ENCODE measurements at regions not wholly inside any gene's neighbourhood (a gene's known extent, or its start where the extent isn't known, plus 50 kb on each side); places are given as distances from the start of the nearest gene placed in this dataset.

- in situ Hi-C loops (cut with MboI; ENCODE audit: low pct_ligation_motif_present in 1 of 4, low pct_unique_long_range_greater_than_20kb in 1 of 4, low sequenced_read_pairs in 3 of 4), result no loop called here
- H3K27me3 ChIP-seq, result no peaks in the 10 kb centered on the region
- WGBS, 2 donors (ENCODE audit: low coverage in 1 of 2), result 73 to 82% methylated on average over 3 of the region's 3 CpGs
- TF ChIP-seq CTCF (IDR thresholded peaks at IDR 0.05), result no peak
- no peak for TF ChIP-seq EP300 (IDR thresholded peaks at IDR 0.05; ENCODE audit: low read depth)
- TF ChIP-seq POLR2A (IDR thresholded peaks at IDR 0.05), result no peak
- TF ChIP-seq POLR2AphosphoS5 (IDR thresholded peaks at IDR 0.05), result no peak
- H3K4me3 ChIP-seq, result no peak overlapping the region
- H3K27ac ChIP-seq, result no peak overlapping the region
- H3K4me1 ChIP-seq, result no peaks in the 10 kb centered on the region
- H3K9me3 ChIP-seq, result no peaks in the 10 kb centered on the region
- intact Hi-C loops (cut with DNase I; ENCODE audit: low total_unique reads), result no loop called here
- DNase-seq, result no peak
- H3K36me3 ChIP-seq, result no peaks in the 10 kb centered on the region
These were observed 65.1 kb upstream of the NEBL start for GRCh38 chr10:20962165-20962564.

DNA sequence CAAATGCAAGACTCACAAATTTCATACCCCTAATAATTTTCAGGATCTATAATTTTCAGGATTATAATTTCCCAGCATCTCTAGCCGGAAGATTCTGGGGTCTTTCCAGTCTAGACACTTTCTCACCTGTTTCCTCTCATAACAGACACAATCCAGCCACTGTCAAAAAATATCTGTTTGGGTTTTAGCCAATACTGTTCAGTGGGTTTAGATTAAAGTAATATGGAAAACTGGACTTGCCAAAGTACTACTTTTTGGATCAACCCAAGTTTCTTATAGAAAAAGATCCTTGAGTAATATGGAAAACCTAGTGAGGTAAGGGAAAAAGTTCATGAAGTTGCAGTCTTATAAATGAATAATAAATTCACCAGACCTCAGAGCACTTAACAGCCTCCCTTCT, 62.1 kb upstream of the NEBL start:
- in situ Hi-C loops (cut with MboI; ENCODE audit: low pct_ligation_motif_present in 1 of 4, low pct_unique_long_range_greater_than_20kb in 1 of 4, low sequenced_read_pairs in 3 of 4), result no loop called here

DNA sequence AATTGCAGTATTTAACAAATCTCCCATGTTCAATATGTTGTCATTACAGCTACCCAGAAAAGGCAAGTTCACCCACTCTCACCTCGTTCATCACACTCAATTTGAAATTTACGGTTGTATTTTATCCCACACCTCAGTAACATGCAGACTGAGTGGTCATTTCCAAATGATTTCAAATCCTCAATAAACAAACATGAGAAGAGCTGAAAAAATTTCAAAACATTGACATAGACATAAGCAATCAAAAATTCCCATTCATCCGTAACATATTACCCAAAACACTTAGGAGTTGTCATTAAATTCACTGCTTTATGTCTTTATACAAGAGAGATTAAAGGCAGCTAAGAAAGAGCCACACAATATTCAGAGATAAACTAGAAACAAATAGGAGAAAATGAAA, 61.7 kb upstream of the NEBL start:
- Histone ChIP-seq H3K4me3 (no peak overlapping the region), H3K9me3 (no peaks in the 10 kb centered on the region), H3K27me3 (no peaks in the 10 kb centered on the region), H3K36me3 (no peaks in the 10 kb centered on the region), H3K27ac (no peak overlapping the region), H3K4me1 (no peaks in the 10 kb centered on the region)
- DNase-seq, result no peak
- in situ Hi-C loops (cut with MboI; ENCODE audit: low pct_ligation_motif_present in 1 of 4, low pct_unique_long_range_greater_than_20kb in 1 of 4, low sequenced_read_pairs in 3 of 4) (no loop called here), intact Hi-C loops (cut with DNase I; ENCODE audit: low total_unique reads) (no loop called here)
- 78 to 82% methylated on average over 3 of the region's 3 CpGs for WGBS, 2 donors (ENCODE audit: low coverage in 1 of 2)
- no peak for TF ChIP-seq EP300 (IDR thresholded peaks at IDR 0.05; ENCODE audit: low read depth)

More for the DNA sequence above, 62.1 kb upstream of the NEBL start:
- Histone ChIP-seq H3K27me3 (no peaks in the 10 kb centered on the region), H3K36me3 (no peaks in the 10 kb centered on the region), H3K4me3 (no peak overlapping the region), H3K4me1 (no peaks in the 10 kb centered on the region), H3K9me3 (no peaks in the 10 kb centered on the region), H3K27ac (no peak overlapping the region)
- DNase-seq, result no peak
- 76 to 88% methylated on average over 1 of the region's 1 CpG for WGBS, 2 donors (ENCODE audit: low coverage in 1 of 2)
- intact Hi-C loops (cut with DNase I; ENCODE audit: low total_unique reads), result no loop called here
- no peak for TF ChIP-seq POLR2AphosphoS5 (IDR thresholded peaks at IDR 0.05)
- no peak for TF ChIP-seq EP300 (IDR thresholded peaks at IDR 0.05; ENCODE audit: low read depth)
- TF ChIP-seq CTCF (IDR thresholded peaks at IDR 0.05), result no peak
- TF ChIP-seq POLR2A (IDR thresholded peaks at IDR 0.05), result no peak

DNA sequence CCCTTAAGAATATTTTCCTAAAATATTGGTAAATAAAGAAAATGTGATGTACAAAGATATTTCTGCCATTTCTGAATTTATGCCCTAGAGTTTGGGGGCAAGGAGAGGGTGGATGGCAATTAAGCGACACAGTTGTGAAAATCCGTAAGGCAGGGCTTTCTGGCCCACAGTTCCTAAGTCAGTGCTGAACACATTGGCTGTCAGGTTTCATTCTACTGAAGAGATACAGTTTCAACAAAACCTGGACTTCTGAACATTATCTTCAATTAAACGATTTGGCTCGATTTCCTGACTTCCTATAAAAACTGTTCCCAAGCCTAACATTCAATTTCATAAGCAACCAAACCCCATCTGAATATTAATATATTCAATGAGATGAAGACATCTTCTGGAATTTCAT, 61.1 kb upstream of the NEBL start:
- 80 to 87% methylated on average over 3 to 4 of the region's 4 CpGs for WGBS, 2 donors (ENCODE audit: low coverage in 1 of 2)
- Histone ChIP-seq H3K4me1 (no peaks in the 10 kb centered on the region), H3K9me3 (no peaks in the 10 kb centered on the region), H3K27ac (no peak overlapping the region), H3K27me3 (no peaks in the 10 kb centered on the region), H3K36me3 (no peaks in the 10 kb centered on the region), H3K4me3 (no peak overlapping the region)
- no peak for TF ChIP-seq CTCF (IDR thresholded peaks at IDR 0.05)
- intact Hi-C loops (cut with DNase I; ENCODE audit: low total_unique reads) (no loop called here), in situ Hi-C loops (cut with MboI; ENCODE audit: low pct_ligation_motif_present in 1 of 4, low pct_unique_long_range_greater_than_20kb in 1 of 4, low sequenced_read_pairs in 3 of 4) (no loop called here)
- no peak for DNase-seq

GRCh38 chr10:20957744-20958143, 60.6 kb upstream of the NEBL start:
- H3K4me3 ChIP-seq, result no peak overlapping the region
- no peak for DNase-seq
- TF ChIP-seq CTCF (IDR thresholded peaks at IDR 0.05) (no peak), POLR2A (IDR thresholded peaks at IDR 0.05) (no peak), EP300 (IDR thresholded peaks at IDR 0.05; ENCODE audit: low read depth) (no peak), POLR2AphosphoS5 (IDR thresholded peaks at IDR 0.05) (no peak)
- no peaks in the 10 kb centered on the region for H3K27me3 ChIP-seq
- in situ Hi-C loops (cut with MboI; ENCODE audit: low pct_ligation_motif_present in 1 of 4, low pct_unique_long_range_greater_than_20kb in 1 of 4, low sequenced_read_pairs in 3 of 4) (no loop called here), intact Hi-C loops (cut with DNase I; ENCODE audit: low total_unique reads) (no loop called here)
- 35 to 79% methylated on average over 1 to 2 of the region's 2 CpGs for WGBS, 2 donors (ENCODE audit: low coverage in 1 of 2)
- H3K27ac ChIP-seq, result no peak overlapping the region
- H3K36me3 ChIP-seq, result no peaks in the 10 kb centered on the region
- no peaks in the 10 kb centered on the region for H3K4me1 ChIP-seq
- no peaks in the 10 kb centered on the region for H3K9me3 ChIP-seq
